ENCODE measurements at regions not wholly inside any gene's neighbourhood (a gene's known extent, or its start where the extent isn't known, plus 50 kb on each side); places are given as distances from the start of the nearest gene placed in this dataset.

DNA sequence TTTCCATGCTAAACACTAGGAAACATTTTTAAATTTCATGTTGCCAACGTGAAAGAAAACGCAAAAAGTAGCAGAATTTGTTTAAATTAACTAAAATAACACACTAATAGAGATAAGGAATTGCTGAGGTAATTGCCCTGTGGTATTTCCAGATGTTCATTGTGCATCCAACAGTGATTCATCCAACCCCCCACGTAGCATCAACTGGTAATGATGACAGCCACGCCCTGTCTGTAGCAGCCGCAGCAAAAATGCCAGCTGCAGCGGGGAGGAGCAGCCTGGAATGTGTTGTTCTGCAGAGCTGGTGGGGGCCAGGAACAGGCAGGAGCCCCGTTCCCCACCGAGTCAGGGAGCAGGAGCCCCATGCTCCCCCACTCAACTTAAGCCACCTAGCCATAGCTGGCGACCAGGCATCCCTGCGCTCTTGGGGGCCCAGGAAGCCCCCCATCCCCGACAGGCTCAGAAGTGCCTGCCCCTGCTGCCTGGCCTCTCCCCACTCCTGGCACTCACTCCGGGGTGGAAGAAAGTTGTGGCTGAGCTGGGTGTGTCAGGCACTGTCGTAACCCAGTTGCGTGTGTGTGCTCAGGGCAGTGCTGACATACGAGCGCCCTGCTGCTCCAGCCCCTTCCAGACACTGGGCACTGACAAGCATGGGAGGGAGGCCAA lies 695.1 kb upstream of the ACVR2A start:
- TF ChIP-seq CTCF (conservative IDR thresholded peaks at IDR 0.05; ENCODE audit: low read depth, low read length) (no peak), EZH2 (IDR thresholded peaks at IDR 0.05; ENCODE audit: borderline replicate concordance, low read depth, low read length, poor library complexity, severe bottlenecking) (no peak)
